GM12891 (cell line): ENCODE measurements at regions not wholly inside any gene's neighbourhood (a gene's known extent, or its start where the extent isn't known, plus 50 kb on each side); places are given as distances from the start of the nearest gene placed in this dataset.

Experiments used
- POLR2AphosphoS5 ChIP-seq: IDR thresholded peaks from 2 replicates; pipeline ENCODE4 v1.6.1; 2011; ENCODE audit warnings: low read depth, low read length, control low read depth
- POU2F2 ChIP-seq: IDR thresholded peaks from 2 replicates; pipeline ENCODE4 v1.6.1; 2011; ENCODE audit warnings: low read depth, mild to moderate bottlenecking, control low read depth, low read length, moderate library complexity
- TAF1 ChIP-seq: IDR thresholded peaks from 2 replicates; pipeline ENCODE4 v1.6.1; 2011; ENCODE audit warnings: low read depth, low read length, control low read depth

DNA sequence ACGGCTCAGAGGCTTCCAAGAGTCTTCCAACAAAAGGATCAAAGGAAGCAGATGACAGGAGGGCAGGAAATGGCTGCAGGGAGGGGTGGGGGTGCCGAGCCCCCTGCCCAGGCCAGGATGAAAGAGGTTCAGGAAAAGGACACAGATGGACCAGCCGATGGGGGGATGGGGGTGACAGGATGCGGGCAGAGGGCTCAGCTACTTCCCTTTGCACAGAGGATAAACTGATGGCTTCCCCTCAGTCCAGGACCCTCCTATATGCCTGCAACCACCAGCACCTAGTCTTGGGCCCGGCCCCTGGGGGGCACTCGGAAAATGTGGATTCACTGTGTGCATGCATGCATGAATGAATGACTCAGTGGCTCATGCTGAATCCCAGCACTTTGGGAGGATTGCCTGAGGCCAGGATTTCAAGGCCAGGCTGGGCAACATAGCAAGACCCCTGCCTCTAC is 148.2 kb downstream of the C9orf50 start:
- no peak for TF ChIP-seq POU2F2
- TF ChIP-seq POLR2AphosphoS5 = no peak
- no peak for TF ChIP-seq TAF1
